Neural cell (in vitro differentiated cells): ENCODE measurements at regions not wholly inside any gene's neighbourhood (a gene's known extent, or its start where the extent isn't known, plus 50 kb on each side); places are given as distances from the start of the nearest gene placed in this dataset.

Experiments used
- EP300 ChIP-seq: fragments of 450-650 bp; conservative IDR thresholded peaks from 2 replicates; pipeline ENCODE4 v1.6.1; 2014; ENCODE audit warnings: antibody characterized with exemption, mild to moderate bottlenecking, moderate library complexity; ENCODE audit not compliant: poor library complexity, severe bottlenecking
- EZH2 ChIP-seq: fragments of 200-600, 300-800 bp; shearing (Covaris generic), sonication (generic); IDR thresholded peaks from 2 replicates; pipeline ENCODE4 v1.6.1; 2014; ENCODE audit warnings: antibody characterized with exemption, low read length, borderline replicate concordance, mild to moderate bottlenecking; ENCODE audit not compliant: insufficient read depth, poor library complexity, severe bottlenecking
- POLR2AphosphoS5 ChIP-seq: IDR thresholded peaks from 2 replicates; pipeline ENCODE4 v1.6.1; 2012
- TF ChIP-seq, protein P1 (sequence below): fragments of 450-650 bp; IDR thresholded peaks from 2 replicates; pipeline ENCODE4 v1.5.1; 2014; ENCODE audit warnings: antibody characterized with exemption, mild to moderate bottlenecking, moderate library complexity; ENCODE audit not compliant: poor library complexity, severe bottlenecking

DNA sequence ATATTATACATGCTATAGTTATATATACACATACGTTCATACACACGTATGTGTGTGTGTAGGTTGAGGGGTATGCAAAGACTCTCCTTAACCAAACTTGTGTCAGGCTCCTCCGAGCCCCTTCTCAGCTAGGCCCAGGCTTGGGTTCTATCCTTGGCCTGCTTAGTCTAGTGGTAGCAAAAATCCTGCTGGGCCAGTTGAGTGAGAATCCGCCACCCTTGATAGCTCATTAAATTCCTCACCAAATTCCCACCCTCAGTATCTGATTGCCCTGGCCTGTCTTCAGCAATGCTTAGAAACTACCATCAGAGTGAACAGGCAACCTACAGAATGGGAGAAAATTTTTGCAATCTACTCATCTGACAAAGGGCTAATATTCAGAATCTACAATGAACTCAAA is 126.5 kb downstream of the TSN start:
- TF ChIP-seq, protein P1, sequence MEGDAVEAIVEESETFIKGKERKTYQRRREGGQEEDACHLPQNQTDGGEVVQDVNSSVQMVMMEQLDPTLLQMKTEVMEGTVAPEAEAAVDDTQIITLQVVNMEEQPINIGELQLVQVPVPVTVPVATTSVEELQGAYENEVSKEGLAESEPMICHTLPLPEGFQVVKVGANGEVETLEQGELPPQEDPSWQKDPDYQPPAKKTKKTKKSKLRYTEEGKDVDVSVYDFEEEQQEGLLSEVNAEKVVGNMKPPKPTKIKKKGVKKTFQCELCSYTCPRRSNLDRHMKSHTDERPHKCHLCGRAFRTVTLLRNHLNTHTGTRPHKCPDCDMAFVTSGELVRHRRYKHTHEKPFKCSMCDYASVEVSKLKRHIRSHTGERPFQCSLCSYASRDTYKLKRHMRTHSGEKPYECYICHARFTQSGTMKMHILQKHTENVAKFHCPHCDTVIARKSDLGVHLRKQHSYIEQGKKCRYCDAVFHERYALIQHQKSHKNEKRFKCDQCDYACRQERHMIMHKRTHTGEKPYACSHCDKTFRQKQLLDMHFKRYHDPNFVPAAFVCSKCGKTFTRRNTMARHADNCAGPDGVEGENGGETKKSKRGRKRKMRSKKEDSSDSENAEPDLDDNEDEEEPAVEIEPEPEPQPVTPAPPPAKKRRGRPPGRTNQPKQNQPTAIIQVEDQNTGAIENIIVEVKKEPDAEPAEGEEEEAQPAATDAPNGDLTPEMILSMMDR = no peak
- TF ChIP-seq EP300 (no peak), POLR2AphosphoS5 (no peak), EZH2 (no peak)
